GM18867 (cell line): ENCODE measurements at regions not wholly inside any gene's neighbourhood (a gene's known extent, or its start where the extent isn't known, plus 50 kb on each side); places are given as distances from the start of the nearest gene placed in this dataset.
A peak's percentile ranks its signal among the peaks of the same experiment; 100 is the strongest.

Experiments
- ATAC-seq: cut with Tn5 transposase; IDR thresholded peaks from one replicate; pipeline ENCODE4 v1.9.1; 2021; ENCODE audit warnings: mild to moderate bottlenecking, moderate library complexity; ENCODE audit not compliant: unreplicated experiment

GRCh38 chr1:177848577-177848976, 121.3 kb downstream of the SEC16B start:
- no peak for ATAC-seq

- ATAC-seq: no peak
Measured at GRCh38 chr1:177847843-177848242, 122.0 kb downstream of the SEC16B start.

- no peak for ATAC-seq
Measured at GRCh38 chr1:177838907-177839485, 130.9 kb downstream of the SEC16B start.

GRCh38 chr1:177833631-177834030, 136.2 kb downstream of the SEC16B start:
- no peak for ATAC-seq

GRCh38 chr1:177830531-177831135, 139.2 kb downstream of the SEC16B start:
- no peak for ATAC-seq

- peak; percentile 45 for ATAC-seq
Measured at GRCh38 chr1:177825276-177825901, 144.5 kb downstream of the SEC16B start.

- ATAC-seq: peak; percentile 42
Measured at GRCh38 chr1:177824508-177824982, 145.3 kb downstream of the SEC16B start.

DNA sequence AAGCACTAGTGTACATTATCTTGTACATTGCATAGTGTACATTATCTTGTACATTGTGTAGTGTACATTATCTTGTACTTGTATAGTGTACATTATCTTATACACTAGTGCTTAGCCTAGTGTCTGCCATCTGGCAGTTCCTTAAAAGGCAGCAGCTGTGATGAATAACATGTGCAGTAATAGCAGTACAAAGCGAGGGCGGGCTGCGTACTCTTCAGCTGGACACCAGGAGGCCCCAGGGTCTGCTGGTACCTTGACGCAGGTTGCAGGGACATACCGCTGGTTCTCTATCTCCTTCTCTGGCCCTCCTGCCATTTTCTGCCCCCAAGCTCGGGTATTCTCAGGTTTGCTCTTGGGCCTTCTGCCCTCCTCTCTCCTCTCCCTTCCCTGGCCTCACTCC, 149.6 kb downstream of the SEC16B start:
- ATAC-seq: no peak

DNA sequence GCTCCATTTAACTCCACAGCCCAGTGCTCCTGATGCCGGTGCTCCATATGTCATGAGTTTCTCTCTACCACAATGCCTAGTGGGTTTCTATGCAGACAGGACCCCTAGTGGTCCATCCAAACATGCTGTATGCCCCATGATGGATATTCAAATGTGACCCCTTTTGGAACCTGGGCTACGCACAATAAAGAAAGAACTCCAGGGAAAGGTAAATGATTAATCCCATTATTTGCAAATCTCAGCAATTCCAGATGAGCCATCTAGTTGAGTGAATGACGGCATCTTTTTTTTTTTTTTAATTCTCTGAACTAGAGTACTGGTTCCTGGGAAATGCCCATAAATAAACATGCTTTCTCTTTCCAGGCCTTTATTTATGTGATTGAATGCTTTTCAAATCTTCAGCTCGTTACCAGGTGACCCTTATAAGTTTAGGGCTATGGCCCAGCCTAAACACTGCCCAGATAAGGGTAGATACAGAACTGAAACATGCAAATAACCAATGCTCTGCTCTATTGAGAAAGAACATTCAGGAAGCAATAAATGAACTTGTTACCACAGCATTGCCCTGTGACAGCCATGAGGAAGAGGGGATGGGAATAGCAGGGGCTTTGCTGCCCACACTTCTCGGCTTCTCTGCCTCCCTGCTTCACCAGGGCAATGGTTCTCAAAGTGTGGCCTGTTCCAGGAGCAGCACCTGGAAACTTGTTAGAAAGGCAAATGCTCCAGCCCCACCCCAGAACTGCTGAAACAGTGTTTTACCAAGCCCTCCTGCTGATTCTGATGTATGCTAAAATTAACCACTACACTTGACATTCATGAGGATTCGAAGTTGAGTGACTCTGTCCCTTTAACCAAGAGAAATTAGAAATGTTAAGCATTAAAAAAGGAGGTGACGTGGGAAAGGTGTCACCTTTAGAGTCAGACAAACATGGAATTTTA, 151.7 kb downstream of the SEC16B start:
- peak; percentile 99 for ATAC-seq

DNA sequence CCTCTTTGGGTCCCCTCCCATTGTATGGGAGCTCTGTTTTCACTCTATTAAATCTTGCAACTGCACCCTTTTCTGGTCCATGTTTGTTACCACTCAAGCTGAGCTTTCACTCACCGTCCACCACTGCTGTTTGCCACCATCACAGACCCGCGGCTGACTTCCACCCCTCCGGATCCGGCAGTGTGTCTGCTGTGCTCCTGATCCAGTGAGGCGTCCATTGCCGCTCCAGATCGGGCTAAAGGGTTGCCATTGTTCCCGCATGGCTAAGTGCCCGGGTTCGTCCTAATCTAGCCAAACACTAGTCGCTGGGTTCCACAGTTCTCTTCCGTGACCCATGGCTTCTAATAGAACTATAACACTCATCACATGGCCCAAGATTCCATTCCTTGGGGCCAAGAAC, 157.2 kb downstream of the SEC16B start:
- ATAC-seq: no peak

DNA sequence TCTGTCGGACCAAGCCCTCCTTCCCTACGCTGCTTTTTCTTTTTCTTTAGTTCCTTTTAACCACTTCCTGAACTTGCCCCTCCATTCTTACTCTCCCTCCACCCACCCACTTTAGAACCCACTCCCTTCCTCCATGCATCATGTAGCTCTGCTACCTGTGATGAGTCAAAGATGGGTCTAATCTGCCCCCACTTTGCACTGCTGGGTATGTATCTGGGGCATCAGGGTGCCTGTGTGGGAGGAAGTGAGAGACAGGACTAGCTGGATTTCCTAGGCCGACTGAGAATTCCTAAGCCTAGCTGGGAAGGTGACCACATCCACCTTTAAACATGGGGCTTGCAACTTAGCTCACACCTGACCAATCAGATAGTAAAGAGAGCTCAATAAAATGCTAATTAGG, 157.7 kb downstream of the SEC16B start:
- no peak for ATAC-seq

- ATAC-seq: no peak
Measured at GRCh38 chr1:177811429-177811828, 158.4 kb downstream of the SEC16B start.

GRCh38 chr1:177809819-177810218, 160.0 kb downstream of the SEC16B start:
- peak; percentile 100 for ATAC-seq

- ATAC-seq: no peak
Measured at GRCh38 chr1:177802304-177802703, 167.6 kb downstream of the SEC16B start.

DNA sequence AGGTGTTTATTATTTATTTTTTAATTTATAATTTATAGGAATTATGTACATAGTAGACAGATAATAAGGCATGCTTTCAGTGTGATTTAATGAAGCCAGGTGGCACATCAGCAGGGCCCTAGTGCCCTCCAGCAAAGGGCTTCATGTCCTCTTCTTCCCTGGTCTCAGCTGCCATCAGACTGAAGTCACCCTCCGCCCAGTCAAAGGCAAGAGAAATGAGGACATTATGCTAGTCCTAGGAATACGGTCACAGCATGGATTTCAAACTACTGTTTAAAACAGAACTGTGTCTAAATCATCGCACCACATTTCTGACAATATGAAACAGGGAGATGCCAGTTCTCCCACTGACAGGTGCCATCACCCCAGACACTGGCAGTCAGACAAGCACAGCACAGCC, 168.1 kb downstream of the SEC16B start:
- ATAC-seq: no peak

DNA sequence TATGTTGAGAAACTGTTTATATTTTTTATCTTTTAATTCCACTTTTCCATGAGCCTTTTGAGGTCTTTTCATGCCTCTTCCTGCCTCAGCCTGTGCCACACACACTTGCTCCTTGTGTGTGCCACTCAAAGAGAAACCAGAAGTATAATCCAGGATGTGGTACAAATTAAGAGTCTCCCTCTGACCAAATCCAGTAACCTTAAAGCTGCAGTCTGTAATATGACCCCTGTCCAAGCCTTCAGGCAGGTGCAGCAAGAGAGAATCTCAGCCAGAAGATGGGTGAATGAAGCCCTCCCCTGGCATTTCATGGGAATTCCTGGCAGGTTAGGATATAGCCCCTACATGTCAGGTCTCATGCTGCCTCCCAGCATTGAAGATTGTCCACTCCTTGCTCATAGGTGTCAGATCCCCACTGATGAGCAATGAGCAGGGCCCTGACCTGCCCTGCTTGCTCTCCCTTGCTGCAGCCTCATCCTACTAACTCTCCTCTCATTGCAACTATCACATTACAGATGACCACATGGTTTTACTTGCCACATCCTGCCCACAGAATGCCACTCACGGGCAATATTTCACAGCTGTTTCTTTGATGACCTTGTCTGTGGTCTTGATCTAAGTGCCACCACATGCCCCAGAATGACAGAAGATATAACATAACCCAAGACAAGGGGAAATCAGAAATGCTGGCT, 169.3 kb downstream of the SEC16B start:
- ATAC-seq: peak; percentile 85

DNA sequence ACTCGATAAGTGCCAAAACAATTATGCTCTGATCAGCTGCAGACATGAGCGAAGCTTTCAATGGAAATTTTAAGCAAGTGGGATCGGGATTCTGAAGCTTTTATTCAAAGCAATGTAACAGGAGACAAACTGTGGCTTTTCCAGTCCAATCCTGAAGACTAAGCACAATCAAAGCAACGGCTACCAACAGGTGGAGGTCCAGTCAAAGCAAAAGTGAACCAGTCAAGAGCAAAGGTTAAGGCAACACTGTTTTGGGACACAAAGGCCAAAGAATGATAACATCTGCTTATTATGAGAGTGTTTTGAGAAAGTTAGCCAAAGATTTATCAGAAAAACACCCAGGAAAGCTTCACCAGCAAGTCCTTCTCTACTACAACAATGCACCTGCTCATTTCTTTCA, 170.1 kb downstream of the SEC16B start:
- ATAC-seq: no peak

- peak; percentile 26 for ATAC-seq
Measured at GRCh38 chr1:177798614-177799013, 171.2 kb downstream of the SEC16B start.

DNA sequence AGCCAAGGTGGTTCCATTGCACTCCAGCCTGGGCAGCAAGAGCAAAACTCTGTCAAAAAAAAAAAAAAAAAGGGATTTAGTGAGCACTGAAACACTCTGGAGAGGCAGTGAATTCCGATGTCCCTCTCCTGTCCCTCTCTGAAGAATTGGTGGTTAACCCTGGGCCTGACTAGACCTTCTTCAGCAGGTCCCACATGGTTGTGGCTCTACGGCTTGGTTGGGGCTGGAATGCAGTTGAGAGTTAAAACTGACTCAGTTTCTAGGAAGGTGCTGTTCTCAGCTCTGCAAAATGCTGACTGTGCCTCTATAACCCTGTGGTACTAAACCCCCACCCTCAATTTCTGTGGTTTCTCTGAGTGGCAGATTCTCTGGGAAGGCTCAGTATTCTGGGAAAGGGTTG, 173.3 kb downstream of the SEC16B start:
- no peak for ATAC-seq

DNA sequence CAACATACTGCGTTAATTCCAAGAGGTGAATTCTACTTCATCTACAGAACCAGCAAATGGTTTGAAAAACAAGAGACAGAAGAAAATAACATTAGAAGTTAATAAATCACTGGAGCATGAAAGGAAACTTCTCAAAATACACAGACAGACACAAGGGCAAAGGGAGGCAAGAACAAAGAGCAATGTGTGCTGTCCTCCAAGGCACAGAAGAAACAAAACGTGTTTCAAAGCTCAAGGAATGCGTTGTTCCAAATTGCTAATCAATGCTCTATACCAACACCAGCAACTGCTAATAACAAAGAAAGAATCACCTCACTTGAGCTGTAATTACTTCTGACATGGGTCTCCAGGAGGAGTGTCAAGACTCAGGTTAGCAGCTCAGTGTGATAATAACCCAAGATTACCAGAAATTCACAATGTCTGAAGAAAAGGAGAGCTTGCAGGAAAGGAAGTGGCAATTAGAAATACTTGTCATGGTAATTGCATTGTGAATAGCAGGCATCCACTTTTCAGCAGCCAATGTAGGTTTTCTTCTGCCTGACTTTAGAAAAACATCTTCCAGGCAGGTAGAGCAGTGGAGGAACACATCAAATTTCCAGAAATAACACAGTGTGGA, 175.4 kb downstream of the SEC16B start:
- no peak for ATAC-seq
